BJ (cell line): ENCODE measurements at regions not wholly inside any gene's neighbourhood (a gene's known extent, or its start where the extent isn't known, plus 50 kb on each side); places are given as distances from the start of the nearest gene placed in this dataset.

Source experiments
- CTCF ChIA-PET: fragments of 350-600 bp; formaldehyde crosslinking; extraction: SDS; loops from one replicate; lab custom pipeline; 2021; ENCODE audit warnings: antibody characterized with exemption, inconsistent platforms; lab: Yijun Ruan, JAX
- POLR2A ChIA-PET: fragments of 300-600 bp; sonication (Branson Sonifier 250); formaldehyde crosslinking; extraction: SDS; loops from one replicate; lab custom pipeline; 2021; ENCODE audit warnings: antibody characterized with exemption; lab: Charles Lee
- DNase-seq: peaks from one replicate; pipeline ENCODE4 v3.0.0-alpha.2; 2011; ENCODE audit warnings: low read depth
- H3K27me3 ChIP-seq: 2 replicates; pipeline ENCODE4 v1.6.0; 2011; ENCODE audit warnings: low read length; ENCODE audit not compliant: control insufficient read depth, insufficient read depth
- H3K36me3 ChIP-seq: 2 replicates; pipeline ENCODE4 v1.5.1; 2011; ENCODE audit warnings: low read length; ENCODE audit not compliant: control insufficient read depth, insufficient read depth
- H3K4me3 ChIP-seq: 2 replicates; pipeline ENCODE4 v1.5.1; 2011; ENCODE audit warnings: low read depth, mild to moderate bottlenecking, control low read depth, low read length
- CTCF ChIP-seq: IDR thresholded peaks from 2 replicates; pipeline ENCODE4 v1.5.1; 2011; ENCODE audit warnings: low read depth, mild to moderate bottlenecking, control low read depth, inconsistent platforms, low read length, moderate library complexity; ENCODE audit not compliant: insufficient read depth

GRCh38 chr12:107258780-107259179 lies 165.4 kb upstream of the CRY1 start:
- CTCF ChIA-PET = no interaction called here
- Histone ChIP-seq H3K27me3 (no peaks in the 10 kb centered on the region), H3K36me3 (no peaks in the 10 kb centered on the region), H3K4me3 (no peak overlapping the region)
- TF ChIP-seq CTCF = no peak
- POLR2A ChIA-PET = no interaction called here
- no peak for DNase-seq

DNA sequence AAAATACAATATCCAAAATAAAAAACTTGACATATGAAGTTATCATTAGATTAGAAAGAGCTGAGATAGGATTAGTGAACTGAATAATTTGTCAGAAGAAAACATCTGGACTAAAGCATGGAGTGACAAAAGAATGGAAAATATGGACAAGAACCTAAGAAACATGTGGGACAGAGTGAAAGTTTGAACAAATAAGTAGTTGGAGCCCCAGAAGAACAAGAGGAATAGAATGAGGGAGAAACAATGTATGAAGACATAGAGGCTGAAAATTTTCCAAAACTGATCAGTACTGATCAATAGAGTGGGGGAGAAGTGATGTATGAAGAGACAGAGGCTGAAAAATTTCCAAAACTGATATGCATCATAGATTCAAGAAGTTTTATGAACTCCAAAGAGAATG lies 170.6 kb upstream of the CRY1 start:
- CTCF ChIA-PET = interaction anchor here (0.8 kb wide), 1 partner anchor 32 kb away, joined by 3 read pairs; no protein-coding TSS in a partner anchor
- no peak for TF ChIP-seq CTCF
- H3K36me3 ChIP-seq = no peaks in the 10 kb centered on the region
- POLR2A ChIA-PET = no interaction called here
- no peak for DNase-seq
- H3K4me3 ChIP-seq = no peak overlapping the region
- H3K27me3 ChIP-seq = no peaks in the 10 kb centered on the region

DNA sequence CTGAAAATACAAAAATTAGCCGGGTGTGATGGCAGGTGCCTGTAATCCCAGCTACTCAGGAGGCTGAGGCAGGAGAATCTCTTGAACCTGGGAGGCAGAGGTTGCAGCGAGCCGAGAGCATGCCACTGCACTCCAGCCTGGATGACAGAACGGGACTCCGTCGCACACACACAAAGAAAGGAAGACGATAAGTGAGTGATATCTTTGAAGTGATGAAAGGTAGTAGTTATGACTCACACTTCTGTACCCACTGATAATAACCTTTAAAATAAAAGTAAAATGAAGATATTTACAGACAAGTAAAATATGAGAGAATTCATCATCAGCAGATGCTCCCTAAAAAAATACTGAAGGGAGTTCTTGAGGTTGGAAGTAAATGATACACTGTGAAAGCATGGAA lies 171.3 kb upstream of the CRY1 start:
- no peaks in the 10 kb centered on the region for H3K36me3 ChIP-seq
- no peak for TF ChIP-seq CTCF
- H3K4me3 ChIP-seq = no peak overlapping the region
- POLR2A ChIA-PET = no interaction called here
- CTCF ChIA-PET = no interaction called here
- no peaks in the 10 kb centered on the region; the same call in 1 of the 2 replicates for H3K27me3 ChIP-seq
- no peak for DNase-seq

DNA sequence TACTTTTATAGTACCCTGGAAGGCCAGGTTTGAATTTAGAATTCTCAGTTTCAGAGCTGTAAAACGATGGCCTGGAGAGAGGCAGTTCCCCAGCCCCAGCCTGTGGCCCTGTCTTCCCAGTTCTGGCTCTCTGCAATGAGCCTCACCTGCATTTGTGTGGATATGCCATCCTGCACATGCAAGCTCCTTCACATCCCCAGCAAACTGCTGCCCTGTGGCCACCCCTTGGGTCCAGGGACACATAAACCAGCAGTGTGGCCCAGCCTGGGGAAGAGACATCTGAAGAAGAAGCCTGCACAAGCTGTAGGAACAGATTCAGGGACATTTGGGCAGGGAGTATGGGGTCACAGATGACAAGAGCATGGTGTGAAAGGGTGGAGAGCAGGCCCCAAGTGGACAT lies 174.3 kb upstream of the CRY1 start:
- no peak for TF ChIP-seq CTCF
- DNase-seq = no peak
- H3K4me3 ChIP-seq = no peak overlapping the region
- ChIA-PET POLR2A (no interaction called here), CTCF (no interaction called here)
- no peaks in the 10 kb centered on the region for H3K36me3 ChIP-seq
- no peaks in the 10 kb centered on the region; the same call in 1 of the 2 replicates for H3K27me3 ChIP-seq

- Histone ChIP-seq H3K4me3 (no peak overlapping the region), H3K27me3 (no peaks in the 10 kb centered on the region; the same call in 1 of the 2 replicates), H3K36me3 (no peaks in the 10 kb centered on the region)
- ChIA-PET POLR2A (no interaction called here), CTCF (interaction anchor here (1.0 kb wide), 1 partner anchor 8 kb away, joined by 3 read pairs; no protein-coding TSS in a partner anchor)
- TF ChIP-seq CTCF = no peak
- DNase-seq = no peak
Measured at GRCh38 chr12:107271523-107271922, 178.2 kb upstream of the CRY1 start.
